IMR-90 (cell line): ENCODE measurements at regions not wholly inside any gene's neighbourhood (a gene's known extent, or its start where the extent isn't known, plus 50 kb on each side); places are given as distances from the start of the nearest gene placed in this dataset.

ENCODE experiments used
- BHLHE40 ChIP-seq: fragments of 150-350 bp; IDR thresholded peaks from 2 replicates; pipeline ENCODE4 v1.6.1; 2016; ENCODE audit warnings: mild to moderate bottlenecking, low read depth, low read length
- CEBPB ChIP-seq: IDR thresholded peaks from 2 replicates; pipeline ENCODE4 v1.6.1; 2012; ENCODE audit warnings: low read depth, low read length, improper control_type of control experiment
- CTCF ChIP-seq: conservative IDR thresholded peaks from 2 replicates; pipeline ENCODE4 v1.5.1; 2012; ENCODE audit warnings: mild to moderate bottlenecking, low read depth, low read length, improper control_type of control experiment
- FOS ChIP-seq: fragments of 150-350 bp; IDR thresholded peaks from 2 replicates; pipeline ENCODE4 v1.6.1; 2016; ENCODE audit warnings: low read depth, low read length
- MAFK ChIP-seq: IDR thresholded peaks from 2 replicates; pipeline ENCODE4 v1.6.1; 2012; ENCODE audit warnings: low read depth, low read length, improper control_type of control experiment
- MAZ ChIP-seq: IDR thresholded peaks from 2 replicates; pipeline ENCODE4 v1.6.1; 2012; ENCODE audit warnings: low read depth, mild to moderate bottlenecking, low read length, improper control_type of control experiment, moderate library complexity, borderline replicate concordance
- POLR2A ChIP-seq: IDR thresholded peaks from 2 replicates; pipeline ENCODE4 v1.6.1; 2012; ENCODE audit warnings: mild to moderate bottlenecking, low read depth, low read length
- RCOR1 ChIP-seq: IDR thresholded peaks from 2 replicates; pipeline ENCODE4 v1.6.1; 2012; ENCODE audit warnings: mild to moderate bottlenecking, low read length, improper control_type of control experiment; ENCODE audit not compliant: insufficient replicate concordance
- TF ChIP-seq, protein P1 (sequence below): fragments of 150-350 bp; IDR thresholded peaks from 2 replicates; pipeline ENCODE4 v1.6.1; 2017; ENCODE audit warnings: mild to moderate bottlenecking, antibody characterized with exemption, low read length, low read depth
- TF ChIP-seq, protein P2 (sequence below): fragments of 150-350 bp; IDR thresholded peaks from 2 replicates; pipeline ENCODE4 v1.6.1; 2016; ENCODE audit warnings: low read depth, mild to moderate bottlenecking, low read length, moderate library complexity, borderline replicate concordance

GRCh38 chr9:102114557-102114956 lies 376.1 kb upstream of the GRIN3A start:
- TF ChIP-seq RCOR1 (no peak), BHLHE40 (no peak), CTCF (no peak), MAZ (no peak), POLR2A (no peak), CEBPB (no peak), MAFK (no peak), FOS (no peak)
- TF ChIP-seq, protein P1, sequence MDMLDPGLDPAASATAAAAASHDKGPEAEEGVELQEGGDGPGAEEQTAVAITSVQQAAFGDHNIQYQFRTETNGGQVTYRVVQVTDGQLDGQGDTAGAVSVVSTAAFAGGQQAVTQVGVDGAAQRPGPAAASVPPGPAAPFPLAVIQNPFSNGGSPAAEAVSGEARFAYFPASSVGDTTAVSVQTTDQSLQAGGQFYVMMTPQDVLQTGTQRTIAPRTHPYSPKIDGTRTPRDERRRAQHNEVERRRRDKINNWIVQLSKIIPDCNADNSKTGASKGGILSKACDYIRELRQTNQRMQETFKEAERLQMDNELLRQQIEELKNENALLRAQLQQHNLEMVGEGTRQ: no peak
- TF ChIP-seq, protein P2, sequence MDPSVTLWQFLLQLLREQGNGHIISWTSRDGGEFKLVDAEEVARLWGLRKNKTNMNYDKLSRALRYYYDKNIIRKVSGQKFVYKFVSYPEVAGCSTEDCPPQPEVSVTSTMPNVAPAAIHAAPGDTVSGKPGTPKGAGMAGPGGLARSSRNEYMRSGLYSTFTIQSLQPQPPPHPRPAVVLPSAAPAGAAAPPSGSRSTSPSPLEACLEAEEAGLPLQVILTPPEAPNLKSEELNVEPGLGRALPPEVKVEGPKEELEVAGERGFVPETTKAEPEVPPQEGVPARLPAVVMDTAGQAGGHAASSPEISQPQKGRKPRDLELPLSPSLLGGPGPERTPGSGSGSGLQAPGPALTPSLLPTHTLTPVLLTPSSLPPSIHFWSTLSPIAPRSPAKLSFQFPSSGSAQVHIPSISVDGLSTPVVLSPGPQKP: no peak
